ENCODE measurements at regions not wholly inside any gene's neighbourhood (a gene's known extent, or its start where the extent isn't known, plus 50 kb on each side); places are given as distances from the start of the nearest gene placed in this dataset.
"Not testable (repeated sequence)": the region's sequence is repeated elsewhere in the genome, so short reads cannot be mapped to it uniquely, and the experiment has no call there.

DNA sequence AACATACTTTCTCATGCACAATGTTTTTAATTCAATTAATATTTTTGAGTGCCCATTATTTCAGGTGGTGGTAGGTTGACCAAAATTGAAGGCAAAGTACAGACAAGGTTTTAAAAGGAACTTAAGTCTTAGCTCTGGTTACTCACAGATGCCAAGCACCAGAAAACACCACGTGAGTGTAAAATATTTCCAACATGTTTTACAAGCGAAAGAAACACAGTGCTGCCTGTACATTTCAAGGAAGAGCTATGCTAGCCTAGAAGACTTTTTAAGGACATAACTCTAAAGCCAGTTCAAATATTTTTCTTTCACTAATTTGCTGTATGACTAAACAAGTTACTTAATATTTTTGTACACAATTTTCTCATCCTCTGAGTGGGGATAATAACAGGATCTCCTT, 736.4 kb upstream of the GOT2 start:
- no peaks in the 10 kb centered on the region for H3K36me3 Mint-ChIP-seq (ENCODE audit: low read depth)
- H3K4me1 Mint-ChIP-seq, result no peaks in the 10 kb centered on the region
- TF ChIP-seq, protein P1, sequence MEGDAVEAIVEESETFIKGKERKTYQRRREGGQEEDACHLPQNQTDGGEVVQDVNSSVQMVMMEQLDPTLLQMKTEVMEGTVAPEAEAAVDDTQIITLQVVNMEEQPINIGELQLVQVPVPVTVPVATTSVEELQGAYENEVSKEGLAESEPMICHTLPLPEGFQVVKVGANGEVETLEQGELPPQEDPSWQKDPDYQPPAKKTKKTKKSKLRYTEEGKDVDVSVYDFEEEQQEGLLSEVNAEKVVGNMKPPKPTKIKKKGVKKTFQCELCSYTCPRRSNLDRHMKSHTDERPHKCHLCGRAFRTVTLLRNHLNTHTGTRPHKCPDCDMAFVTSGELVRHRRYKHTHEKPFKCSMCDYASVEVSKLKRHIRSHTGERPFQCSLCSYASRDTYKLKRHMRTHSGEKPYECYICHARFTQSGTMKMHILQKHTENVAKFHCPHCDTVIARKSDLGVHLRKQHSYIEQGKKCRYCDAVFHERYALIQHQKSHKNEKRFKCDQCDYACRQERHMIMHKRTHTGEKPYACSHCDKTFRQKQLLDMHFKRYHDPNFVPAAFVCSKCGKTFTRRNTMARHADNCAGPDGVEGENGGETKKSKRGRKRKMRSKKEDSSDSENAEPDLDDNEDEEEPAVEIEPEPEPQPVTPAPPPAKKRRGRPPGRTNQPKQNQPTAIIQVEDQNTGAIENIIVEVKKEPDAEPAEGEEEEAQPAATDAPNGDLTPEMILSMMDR (IDR thresholded peaks at IDR 0.05; ENCODE audit: unreplicated experiment in 3 of 3), result no peak
- H3K27me3 Mint-ChIP-seq (ENCODE audit: low read depth), result peaks cover 4% of the 10 kb centered on the region
- H3K9me3 Mint-ChIP-seq, result no peaks in the 10 kb centered on the region
- H3K27ac Mint-ChIP-seq, result no peak overlapping the region
- H3K4me3 Mint-ChIP-seq, result no peak overlapping the region

DNA sequence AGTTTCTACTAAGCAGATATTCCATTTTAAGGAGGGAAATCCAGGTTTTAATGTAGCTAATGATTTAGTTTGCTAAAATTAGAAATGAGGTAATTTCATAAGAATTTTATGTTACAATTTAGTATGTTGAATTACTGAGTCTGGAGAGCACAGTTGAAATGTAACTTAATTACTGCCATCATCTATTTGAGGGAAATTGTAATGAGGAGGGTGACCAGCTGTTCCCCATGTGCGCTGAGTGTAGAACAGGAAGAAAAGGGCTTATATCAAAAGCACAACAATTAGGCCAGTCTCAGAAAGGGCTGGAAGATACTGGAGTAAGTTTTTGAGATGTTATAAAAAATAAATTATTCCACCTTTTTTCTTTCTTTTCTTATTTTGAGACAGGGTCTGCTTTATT, 735.1 kb upstream of the GOT2 start:
- Mint-ChIP-seq H3K9me3 (no peaks in the 10 kb centered on the region), H3K27ac (no peak overlapping the region), H3K36me3 (ENCODE audit: low read depth) (no peaks in the 10 kb centered on the region), H3K4me1 (no peaks in the 10 kb centered on the region), H3K4me3 (no peak overlapping the region), H3K27me3 (ENCODE audit: low read depth) (peaks cover 4% of the 10 kb centered on the region)
- TF ChIP-seq, protein P1 (IDR thresholded peaks at IDR 0.05; ENCODE audit: unreplicated experiment in 3 of 3), result no peak

DNA sequence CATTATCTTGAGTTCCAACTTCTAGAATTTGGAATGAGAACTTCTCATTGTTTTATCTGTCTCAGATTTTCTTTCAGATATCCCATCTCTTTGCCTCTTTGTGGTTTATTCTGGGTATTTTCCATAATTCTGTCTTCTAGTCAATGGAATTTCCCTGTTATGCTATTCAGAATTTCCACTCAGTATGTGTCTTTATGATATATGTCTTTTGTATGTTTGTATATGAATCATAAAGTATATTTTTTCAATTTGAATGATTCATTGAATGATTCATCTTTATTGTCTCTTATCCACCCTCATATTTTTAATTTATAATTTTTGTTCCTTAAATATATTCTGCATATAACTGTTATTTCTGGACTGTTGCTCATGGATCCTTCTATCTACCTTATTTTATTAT, 729.7 kb upstream of the GOT2 start:
- Mint-ChIP-seq H3K4me3 (no peak overlapping the region), H3K27ac (no peak overlapping the region), H3K27me3 (ENCODE audit: low read depth) (peaks cover 4% of the 10 kb centered on the region), H3K4me1 (no peaks in the 10 kb centered on the region), H3K36me3 (ENCODE audit: low read depth) (no peaks in the 10 kb centered on the region), H3K9me3 (no peaks in the 10 kb centered on the region)
- TF ChIP-seq, protein P1 (IDR thresholded peaks at IDR 0.05; ENCODE audit: unreplicated experiment in 3 of 3), result no peak

DNA sequence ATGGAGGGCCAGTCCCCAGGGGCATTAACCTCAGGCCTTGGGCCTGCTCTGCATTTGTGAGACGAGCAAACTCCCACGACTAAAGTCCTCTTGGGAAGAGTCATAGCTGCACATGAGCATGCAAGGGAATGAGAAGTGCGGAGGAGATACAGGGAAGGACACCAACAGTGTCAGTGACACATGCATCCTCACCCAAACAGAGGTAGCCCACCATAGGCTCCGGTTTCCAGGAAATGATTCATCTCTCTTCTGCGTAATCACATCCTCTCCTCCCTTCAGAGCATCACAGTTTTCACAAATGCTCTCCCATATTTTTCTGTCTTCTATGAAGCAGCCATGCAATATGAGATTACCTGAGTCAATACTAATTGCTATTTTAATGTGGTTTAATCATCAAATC, 725.7 kb upstream of the GOT2 start:
- no peaks in the 10 kb centered on the region for H3K9me3 Mint-ChIP-seq
- no peak overlapping the region for H3K4me3 Mint-ChIP-seq
- no peaks in the 10 kb centered on the region for H3K27me3 Mint-ChIP-seq (ENCODE audit: low read depth)
- H3K27ac Mint-ChIP-seq, result no peak overlapping the region
- TF ChIP-seq, protein P1 (IDR thresholded peaks at IDR 0.05; ENCODE audit: unreplicated experiment in 3 of 3), result no peak
- H3K4me1 Mint-ChIP-seq, result no peaks in the 10 kb centered on the region
- no peaks in the 10 kb centered on the region for H3K36me3 Mint-ChIP-seq (ENCODE audit: low read depth)

DNA sequence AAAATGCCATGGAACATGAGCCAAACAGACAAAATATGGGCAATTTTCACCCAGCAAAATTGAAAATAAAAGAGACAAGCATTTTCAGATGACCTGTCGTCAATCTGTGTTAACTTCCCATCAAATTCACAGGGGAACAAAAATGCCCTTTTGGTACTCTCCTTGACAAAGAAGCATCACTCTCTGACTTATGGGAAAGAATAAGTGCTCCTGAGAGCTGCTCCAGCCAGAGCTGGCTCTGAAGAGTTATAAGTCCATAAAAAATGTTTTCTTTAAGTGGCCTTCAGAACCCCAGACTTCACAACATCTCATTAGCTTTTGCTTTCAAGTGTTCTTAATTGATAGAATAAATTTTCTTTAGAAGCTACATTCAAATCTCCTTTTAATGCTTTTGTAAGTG, 721.4 kb upstream of the GOT2 start:
- TF ChIP-seq, protein P1 (IDR thresholded peaks at IDR 0.05; ENCODE audit: unreplicated experiment in 3 of 3), result no peak
- H3K9me3 Mint-ChIP-seq, result peaks cover 16% of the 10 kb centered on the region
- no peaks in the 10 kb centered on the region for H3K4me1 Mint-ChIP-seq

DNA sequence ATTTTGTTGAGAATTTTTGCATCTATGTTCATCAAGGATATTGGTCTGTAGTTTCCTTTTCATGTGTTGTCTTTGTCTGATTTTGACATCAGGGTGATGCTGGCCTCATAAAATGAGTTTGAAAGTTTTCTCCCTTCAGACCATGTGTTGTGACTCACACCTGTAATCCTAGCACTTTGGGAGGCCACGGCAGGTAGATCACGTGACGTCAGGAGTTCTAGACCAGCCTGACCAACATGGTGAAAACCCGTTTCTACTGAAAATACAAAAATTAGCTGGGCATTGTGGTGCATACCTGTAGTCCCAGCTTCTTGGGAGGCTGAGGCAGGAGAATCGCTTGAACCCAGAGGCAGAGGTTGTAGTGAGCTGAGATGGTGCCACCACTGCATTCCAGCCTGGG, 716.4 kb upstream of the GOT2 start:
- H3K4me3 Mint-ChIP-seq, result not testable (repeated sequence)

More for the DNA sequence above, 721.4 kb upstream of the GOT2 start:
- Mint-ChIP-seq H3K36me3 (ENCODE audit: low read depth) (no peaks in the 10 kb centered on the region), H3K27ac (no peak overlapping the region), H3K27me3 (ENCODE audit: low read depth) (no peaks in the 10 kb centered on the region), H3K4me3 (no peak overlapping the region)

More for the DNA sequence above, 716.4 kb upstream of the GOT2 start:
- H3K4me1 Mint-ChIP-seq; H3K27me3 Mint-ChIP-seq (ENCODE audit: low read depth); H3K27ac Mint-ChIP-seq; H3K36me3 Mint-ChIP-seq (ENCODE audit: low read depth): not testable (repeated sequence)
- H3K9me3 Mint-ChIP-seq, result peaks cover 23% of the 10 kb centered on the region

All from nephron (organoid).